ENCODE measurements at regions not wholly inside any gene's neighbourhood (a gene's known extent, or its start where the extent isn't known, plus 50 kb on each side); places are given as distances from the start of the nearest gene placed in this dataset.
"Not testable (repeated sequence)": the region's sequence is repeated elsewhere in the genome, so short reads cannot be mapped to it uniquely, and the experiment has no call there.

GRCh38 chr15:31179693-31180092 is 78.2 kb upstream of the TRPM1 start:
- DNase-seq: no peak

DNA sequence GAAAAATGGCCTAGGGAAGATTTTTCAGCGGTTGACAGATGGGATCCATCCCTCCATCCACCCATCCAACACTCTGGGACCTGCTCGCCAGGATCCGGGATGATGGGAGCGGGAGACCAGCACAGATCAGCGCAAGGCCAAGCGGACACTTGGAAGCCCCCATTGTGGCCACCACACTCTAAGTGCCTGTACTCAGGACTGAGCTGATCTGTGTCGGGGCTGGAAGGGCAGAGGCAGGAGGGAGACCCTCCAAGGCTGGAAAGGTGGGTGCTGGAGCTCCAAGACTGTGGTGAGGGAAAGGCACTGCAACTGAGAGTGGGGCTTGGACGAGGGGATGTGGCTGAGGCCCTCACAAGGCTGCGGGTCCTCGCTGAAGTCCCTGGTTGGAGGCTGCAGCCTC is 91.8 kb upstream of the TRPM1 start:
- no peak for DNase-seq

DNA sequence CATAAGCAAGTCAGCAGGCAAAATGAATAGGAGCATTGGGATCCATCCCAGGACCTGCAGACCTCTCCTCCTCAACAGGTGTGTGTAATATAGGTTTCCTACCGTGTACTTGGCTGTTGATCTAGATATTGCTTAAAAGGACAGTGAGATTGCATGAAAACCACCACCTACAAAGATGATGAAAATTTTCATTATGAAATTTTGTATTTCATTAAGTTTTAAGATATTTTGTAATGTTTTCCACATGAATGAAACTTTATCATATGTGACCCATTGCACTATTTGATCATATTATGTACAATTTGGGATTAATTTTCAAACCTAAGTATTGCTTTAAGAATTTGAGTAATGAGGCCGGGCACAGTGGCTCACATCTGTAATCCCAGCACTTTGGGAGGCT is 94.3 kb upstream of the TRPM1 start:
- DNase-seq: no peak

DNA sequence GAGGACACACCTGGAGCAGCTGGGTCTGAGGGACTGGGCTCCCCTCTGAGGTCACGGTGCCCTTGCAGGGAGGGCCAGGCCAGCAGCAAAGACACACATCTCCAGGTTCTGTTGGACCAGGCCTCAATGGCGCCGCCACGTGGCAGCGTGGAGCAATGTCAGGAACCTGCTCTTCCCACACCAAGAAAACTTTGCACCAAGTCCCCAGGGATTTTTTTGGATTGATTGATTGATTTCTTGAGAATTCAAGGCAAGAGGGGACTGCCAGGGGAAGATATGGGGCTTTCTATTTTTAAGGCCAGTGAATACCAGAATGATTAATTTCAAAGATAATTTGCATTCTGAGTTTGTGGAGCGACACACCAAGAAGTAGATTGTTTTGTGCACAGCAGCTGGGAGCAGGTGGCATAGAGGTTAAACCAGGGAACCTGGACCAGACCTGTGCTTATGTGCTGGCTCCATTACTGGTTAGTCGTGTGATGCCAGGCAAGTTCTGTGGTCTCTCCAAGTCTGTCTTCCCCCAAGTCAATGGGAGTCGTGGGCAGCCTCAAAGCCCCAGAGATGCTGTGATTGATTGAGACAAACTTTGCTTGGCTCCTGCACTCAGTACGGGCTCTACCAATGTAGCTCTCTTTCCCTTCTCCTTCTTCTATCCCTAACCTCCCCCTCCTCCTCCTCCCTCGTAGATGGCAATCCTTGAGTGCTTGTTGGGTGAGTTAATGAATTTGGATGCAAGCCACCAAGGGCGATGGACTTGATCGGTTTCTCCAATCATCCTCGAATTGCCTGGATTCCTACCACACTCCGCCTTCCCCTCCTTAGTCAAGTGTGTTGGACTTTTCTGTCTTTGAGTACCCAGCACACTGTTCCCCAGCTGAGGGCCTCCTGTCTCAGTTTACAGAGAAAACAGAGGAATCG is 96.2 kb upstream of the TRPM1 start:
- no peak for DNase-seq

DNA sequence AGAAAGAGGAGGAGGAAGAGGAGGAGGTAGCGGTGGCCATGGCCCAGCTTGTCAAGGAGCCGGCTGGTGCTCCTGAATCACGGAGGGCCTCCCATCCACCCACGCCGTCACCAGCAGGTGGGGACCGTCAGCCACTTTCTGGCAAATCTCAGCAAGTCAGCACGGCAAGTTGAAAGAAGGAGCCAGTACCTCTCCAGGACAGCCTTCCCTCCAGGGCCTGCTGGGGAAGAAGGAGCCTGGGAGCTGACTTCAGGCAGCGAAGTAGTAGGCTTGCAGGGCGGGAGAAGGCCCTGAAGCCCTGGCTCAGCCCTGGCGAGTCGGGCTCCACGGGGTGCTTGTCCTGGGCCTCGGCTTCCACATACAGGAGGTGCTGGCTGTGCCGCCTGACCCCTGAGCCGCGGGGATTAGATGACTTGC is 99.2 kb upstream of the TRPM1 start:
- no peak for DNase-seq

DNA sequence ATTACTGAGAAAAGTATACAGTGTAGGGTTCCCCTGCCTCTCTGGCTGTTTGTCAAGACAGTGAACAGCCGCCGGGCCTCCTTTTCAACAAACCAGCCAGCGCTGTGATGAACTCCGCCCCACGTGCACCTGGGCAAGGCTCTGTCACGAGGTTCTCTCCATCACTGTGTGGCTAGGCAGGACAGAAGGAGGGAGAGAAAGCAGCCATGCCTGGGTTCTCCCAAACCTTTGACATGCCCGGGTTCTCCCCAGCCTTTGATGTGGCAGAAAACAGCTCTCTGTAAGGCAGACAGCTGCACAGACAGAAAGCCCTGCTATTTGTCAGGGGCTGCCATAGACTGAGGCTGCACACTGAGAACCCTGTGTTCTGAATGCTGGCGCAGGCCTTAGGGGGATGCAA is 101.4 kb upstream of the TRPM1 start:
- DNase-seq: no peak

DNA sequence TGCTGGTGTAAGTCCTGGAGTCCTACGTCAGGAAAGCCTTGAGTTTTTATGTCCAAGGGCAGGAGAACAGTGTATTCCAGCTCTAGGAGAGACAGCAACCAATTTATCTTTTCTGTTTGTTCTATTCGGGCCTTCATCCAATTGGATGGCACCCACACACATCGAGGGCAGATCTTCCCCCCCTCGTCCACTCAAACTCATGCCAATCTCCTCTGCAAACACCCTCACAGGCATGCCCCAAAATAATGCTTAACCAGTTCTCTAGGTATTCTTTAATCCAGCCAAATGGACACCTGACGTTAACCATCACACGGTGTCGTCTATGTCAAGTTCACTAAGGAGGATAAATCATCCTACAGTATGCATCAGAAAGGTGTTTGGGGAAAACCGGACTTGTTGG is 102.5 kb upstream of the TRPM1 start:
- no peak for DNase-seq

GRCh38 chr15:31206386-31207181 is 105.1 kb upstream of the TRPM1 start:
- DNase-seq: no peak

GRCh38 chr15:31207246-31207645 is 105.7 kb upstream of the TRPM1 start:
- DNase-seq: no peak

DNA sequence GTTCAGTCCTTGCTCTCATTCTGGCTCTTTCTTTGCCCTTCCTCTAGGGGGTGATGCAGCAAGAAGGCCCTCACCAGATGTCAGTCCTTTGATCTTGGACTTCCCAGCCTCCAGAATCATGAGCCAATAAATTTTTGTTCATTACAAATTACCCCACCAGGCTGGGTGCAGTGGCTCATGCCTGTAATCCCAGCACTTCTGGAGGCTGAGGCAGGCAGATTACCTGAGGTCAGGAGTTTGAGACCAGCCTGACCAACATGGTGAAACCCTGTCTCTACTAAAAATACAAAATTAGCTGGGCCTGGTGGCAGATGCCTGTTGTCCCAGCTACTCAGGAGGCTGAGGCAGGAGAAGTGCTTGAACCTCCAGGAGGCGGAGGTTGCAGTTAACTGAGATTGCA is 106.3 kb upstream of the TRPM1 start:
- DNase-seq: not testable (repeated sequence)

DNA sequence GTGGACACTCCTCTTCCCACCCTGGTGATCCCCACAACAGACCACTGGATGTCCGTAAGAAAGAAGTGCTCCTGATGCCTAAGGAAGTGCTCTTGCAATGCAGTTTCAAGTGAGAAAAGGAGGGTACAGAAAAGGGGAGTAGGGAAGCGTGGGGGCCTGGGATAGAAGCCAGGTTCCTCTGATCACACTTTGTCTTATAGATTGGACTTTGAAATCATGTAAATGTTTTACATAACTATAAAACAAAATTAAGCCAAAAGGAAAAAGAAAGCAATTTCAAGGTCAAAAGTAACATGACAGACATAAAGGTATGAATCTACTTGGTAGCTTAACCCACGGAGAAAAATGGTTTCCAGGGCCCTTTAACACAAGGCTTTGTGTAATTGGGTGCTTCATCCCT is 107.3 kb upstream of the TRPM1 start:
- DNase-seq: no peak

DNA sequence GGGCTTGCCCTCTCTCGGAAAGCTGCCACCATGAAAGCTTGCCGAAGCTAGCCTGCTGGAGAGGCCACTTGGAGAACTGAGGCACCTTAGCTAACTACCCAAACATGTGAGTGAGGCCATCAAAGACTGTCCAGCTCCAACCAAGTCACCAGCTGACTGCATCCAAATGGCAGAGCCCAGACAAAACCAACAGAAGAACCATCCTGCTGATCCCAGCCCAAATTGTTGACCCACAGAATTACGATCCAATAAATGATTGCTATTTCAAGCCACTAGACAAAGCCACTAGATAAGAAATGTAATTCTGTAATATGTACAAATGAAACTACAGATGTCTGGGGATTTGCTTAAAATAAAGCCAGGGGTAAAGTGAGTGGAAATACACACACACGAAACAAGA is 109.8 kb upstream of the TRPM1 start:
- DNase-seq: no peak

DNA sequence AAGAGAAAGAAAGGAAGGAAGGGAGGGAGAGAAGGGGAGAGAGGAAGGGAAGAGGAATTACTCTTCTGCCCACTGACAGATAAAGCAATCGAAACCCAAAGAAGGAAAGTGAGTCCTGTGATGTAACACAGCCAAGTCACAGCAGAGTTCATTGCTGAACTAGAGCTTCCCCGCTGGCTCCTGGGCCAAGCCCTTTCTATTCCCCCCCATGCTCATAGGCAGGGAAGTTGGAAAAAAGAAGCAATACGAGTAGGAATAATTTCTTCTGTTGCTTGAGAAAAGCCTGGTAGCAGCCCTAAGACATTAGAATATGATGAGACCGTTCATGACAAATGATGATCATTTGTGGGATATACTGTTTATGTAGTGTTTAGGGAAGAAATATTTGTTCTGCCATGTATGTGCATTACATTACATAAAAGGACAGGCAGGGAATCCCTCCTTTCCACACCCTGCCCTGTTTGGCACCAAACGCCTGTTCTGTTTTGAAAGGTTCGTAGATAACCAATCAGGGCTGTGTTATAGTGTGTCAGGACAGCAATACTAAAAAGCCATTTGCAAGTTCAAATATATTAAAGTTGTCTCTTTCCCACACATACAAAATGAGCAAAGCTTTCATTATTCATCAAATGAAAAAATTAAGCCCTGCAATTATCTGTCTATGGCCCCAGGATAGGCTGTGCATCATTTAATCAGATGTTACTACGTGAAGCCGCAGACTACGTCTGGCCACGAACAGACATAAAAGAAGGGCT is 111.0 kb upstream of the TRPM1 start:
- no peak for DNase-seq

DNA sequence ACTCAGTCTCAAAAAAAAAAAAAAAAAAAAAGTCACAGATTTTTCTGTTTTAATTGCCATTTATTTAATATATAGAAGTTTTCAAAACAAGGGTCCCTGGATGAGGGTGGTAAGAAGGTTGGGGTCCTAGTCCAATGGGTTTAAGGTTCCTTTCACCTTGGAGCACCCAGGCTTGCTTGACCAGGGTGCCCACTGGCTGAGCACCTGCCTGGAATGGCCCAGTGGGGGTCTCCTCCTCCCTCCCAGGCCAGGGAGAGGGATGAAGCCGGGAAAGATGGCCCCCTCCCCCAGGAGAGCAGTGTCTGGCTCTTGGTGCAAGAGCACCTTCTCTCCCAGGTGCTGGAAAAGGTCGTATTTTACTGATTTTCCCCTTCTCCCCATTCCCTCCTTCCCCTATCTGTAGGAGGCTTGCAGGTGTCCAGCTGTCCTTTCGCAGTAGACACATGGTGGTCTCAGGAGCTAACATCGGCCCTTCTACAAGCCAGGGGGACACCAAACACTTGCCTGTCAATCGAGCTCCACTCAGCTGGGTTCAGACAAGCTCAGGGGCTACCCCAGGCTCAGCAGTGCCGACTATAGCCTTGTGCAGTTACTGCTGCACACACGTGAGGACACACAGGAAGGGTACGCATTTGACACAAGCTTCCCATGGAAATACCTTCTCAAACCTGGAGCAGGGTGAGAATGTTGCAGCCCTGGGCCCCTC is 112.3 kb upstream of the KLF13 start:
- no peak for DNase-seq

DNA sequence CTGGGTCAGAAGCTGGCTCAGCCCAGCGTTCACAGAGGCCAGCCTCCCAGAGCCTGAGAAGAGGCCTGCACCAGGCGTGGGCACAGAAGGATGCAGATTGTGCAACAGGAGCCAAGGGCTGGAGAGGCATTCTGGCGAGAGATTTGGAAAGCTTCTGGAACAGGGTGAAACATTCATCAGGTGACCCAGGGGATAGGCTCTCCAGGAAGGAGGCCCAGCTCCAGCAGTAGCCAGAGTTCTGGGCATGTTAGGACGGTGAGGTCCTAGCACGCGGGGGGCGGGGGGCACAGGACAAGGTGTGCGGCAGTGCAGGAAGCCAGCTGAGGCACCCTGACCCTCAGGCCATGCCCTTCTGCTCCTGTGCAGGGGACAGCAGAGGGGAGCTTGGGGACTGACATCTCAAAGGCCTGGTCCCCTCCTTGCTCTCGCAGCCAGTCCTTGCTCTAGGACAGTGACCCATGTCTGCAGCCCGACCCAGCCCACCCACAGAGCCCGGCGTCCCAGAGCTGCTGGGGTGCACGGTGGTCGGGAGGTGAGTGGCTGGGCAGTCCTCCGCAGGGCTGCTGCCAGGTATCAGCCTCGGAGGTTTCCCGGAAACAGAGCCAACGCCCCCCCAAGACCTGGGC is 111.7 kb upstream of the KLF13 start:
- no peak for DNase-seq

DNA sequence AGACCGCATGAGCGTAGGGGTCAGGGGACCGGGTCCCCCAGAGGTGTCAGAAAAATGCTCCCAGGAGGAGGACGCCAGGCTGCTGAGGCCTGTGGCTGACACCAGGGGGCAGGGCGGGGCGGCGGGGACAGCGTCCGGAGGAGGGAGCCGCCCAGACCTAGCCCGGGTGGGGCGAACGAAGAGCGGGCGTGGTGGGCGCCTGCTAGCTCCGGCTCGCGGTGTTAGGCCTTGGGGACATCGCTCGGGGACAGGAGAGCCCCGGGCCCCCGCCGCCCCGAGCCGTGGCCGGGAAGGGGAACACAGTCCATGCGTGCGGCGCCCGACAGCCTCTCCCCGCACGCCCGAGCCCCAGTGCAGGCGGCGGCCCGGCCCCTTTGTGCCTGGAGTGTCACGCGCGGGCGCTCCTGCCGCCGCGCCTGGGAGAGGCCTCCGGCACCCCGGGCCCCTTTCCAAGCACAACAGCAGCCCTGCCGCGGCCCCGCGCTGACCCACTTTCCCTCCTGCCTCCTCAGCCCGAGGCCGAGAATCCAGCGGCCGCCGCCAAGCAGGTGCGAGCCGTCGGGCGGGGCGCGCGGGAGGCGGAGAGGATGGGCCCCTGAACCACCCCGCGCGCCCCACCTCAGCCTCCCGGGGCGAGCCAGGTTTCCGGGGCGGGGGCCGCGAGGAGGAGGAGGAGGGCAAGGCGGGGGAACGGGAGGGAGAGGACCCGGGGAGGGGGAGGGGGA is 111.0 kb upstream of the KLF13 start:
- DNase-seq: peak; percentile 8

DNA sequence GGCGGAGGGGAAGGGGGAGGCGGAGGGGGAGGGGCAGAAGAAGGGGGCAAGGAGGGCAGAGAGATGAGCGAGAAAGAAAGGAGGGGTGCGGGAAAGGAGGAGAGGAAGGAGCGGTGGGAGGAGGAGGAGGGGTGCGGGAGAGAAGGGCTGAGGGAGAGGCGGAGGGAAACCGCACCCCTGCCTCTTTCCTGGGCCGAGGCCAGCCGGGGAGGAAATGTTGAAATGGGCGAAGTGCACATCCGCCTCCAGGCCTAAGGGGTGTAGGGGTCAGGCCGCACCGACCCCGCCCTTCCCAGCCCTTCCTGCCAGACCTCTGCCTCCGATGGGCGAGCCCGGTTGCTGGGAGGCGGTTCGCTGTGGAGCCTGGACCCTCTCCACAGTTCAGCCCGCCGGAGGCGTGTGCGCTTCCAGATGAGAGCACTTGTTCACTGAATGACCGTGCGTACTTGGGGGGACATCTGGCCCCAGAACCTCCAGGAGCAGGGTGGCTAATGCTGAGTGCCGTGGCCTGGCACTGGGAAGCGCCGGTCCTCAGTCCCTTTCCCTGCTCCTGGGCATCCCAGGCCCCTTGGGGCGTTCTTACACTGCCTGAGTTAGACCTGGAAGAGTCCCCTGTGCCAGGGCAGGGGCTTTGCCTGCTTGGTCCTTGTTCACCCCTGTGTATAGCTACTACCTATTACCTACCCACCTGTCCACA is 110.3 kb upstream of the KLF13 start:
- no peak for DNase-seq

DNA sequence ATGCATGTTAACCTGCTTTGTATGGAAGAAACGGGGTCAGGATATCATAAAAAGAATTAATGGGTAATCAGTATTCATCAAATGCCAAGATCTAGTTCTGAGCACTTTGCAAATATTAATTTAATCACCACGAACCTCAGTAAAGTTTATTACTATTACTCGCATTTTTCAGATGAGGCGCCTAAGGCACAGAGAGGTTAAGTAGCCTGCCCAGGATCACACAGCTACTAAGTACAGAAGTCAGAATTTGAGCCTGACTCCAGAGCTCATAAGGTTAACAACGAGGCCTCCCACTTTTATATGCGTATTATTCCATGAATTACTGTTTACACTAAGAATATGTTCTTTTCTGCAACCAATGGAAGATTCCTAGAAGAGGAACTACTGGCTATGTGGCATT is 109.6 kb upstream of the KLF13 start:
- no peak for DNase-seq

DNA sequence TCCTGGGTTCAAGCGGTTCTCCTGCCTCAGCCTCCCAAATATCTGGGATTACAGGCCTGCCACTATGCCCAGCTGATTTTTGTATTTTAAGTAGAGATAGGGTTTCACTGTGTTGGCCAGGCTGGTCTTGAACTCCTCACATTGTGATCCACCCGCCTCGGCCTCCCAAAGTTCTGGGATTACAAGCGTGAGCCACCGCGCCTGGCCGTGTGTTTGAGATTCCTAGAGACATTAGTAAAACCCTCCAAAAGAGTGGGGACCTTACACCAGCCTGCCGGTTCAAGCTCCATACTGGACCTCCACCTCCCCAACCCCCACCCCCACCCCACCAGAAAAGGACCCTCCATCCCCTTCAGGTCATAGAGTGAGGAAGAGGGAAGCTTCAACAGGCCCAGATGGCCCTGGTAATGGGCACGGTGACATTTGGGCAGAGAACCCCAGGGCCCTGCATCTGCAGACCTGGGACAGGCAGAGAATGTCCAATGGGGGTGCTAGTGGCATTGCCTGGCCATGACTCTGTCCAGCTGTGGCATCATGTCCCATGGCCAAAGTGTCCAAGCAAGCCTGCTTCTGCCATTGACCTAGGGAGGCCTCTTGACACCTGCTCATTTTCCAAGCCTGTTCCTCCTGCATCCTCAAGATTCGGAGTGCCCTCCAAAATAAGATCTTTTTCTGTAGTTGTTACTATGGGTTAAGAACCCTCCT is 108.9 kb upstream of the KLF13 start:
- no peak for DNase-seq

GRCh38 chr15:31219221-31219620 is 107.4 kb upstream of the KLF13 start:
- DNase-seq: no peak

Data from NCI-H1694 treated with DMSO at 0.1 percent for 48 hours (cell line).